ENCODE measurements at regions not wholly inside any gene's neighbourhood (a gene's known extent, or its start where the extent isn't known, plus 50 kb on each side); places are given as distances from the start of the nearest gene placed in this dataset.
A peak's percentile ranks its signal among the peaks of the same experiment; 100 is the strongest.

GRCh38 chr1:185645686-185646085 lies 88.5 kb upstream of the HMCN1 start:
- no peak for DNase-seq

GRCh38 chr1:185645162-185645640 lies 89.0 kb upstream of the HMCN1 start:
- no peak for DNase-seq

- DNase-seq, result no peak
These were observed 89.7 kb upstream of the HMCN1 start for GRCh38 chr1:185644531-185644930.

GRCh38 chr1:185636848-185637247 lies 97.3 kb upstream of the HMCN1 start:
- DNase-seq, result no peak

- DNase-seq, result no peak
These were observed 99.5 kb upstream of the HMCN1 start for GRCh38 chr1:185634704-185635103.

- DNase-seq, result no peak
These were observed 101.3 kb upstream of the HMCN1 start for GRCh38 chr1:185632659-185633423.

GRCh38 chr1:185631843-185632242 lies 102.3 kb upstream of the HMCN1 start:
- DNase-seq, result no peak

- DNase-seq, result no peak
These were observed 106.3 kb upstream of the HMCN1 start for GRCh38 chr1:185627761-185628501.

- DNase-seq, result no peak
These were observed 107.0 kb upstream of the HMCN1 start for GRCh38 chr1:185627171-185627570.

- DNase-seq, result no peak
These were observed 107.8 kb upstream of the HMCN1 start for GRCh38 chr1:185626344-185626743.

- no peak for DNase-seq
These were observed 123.2 kb upstream of the HMCN1 start for GRCh38 chr1:185610954-185611353.

- DNase-seq, result no peak
These were observed 126.0 kb upstream of the HMCN1 start for GRCh38 chr1:185608177-185608576.

GRCh38 chr1:185603158-185603557 lies 131.0 kb upstream of the HMCN1 start:
- no peak for DNase-seq

GRCh38 chr1:185601189-185601588 lies 133.0 kb upstream of the HMCN1 start:
- no peak for DNase-seq

GRCh38 chr1:185600641-185601040 lies 133.6 kb upstream of the HMCN1 start:
- DNase-seq, result no peak

- no peak for DNase-seq
These were observed 135.9 kb upstream of the HMCN1 start for GRCh38 chr1:185598332-185598731.

- peak; percentile 53 for DNase-seq
These were observed 138.1 kb upstream of the HMCN1 start for GRCh38 chr1:185595835-185596667.

- DNase-seq, result no peak
These were observed 139.3 kb upstream of the HMCN1 start for GRCh38 chr1:185594786-185595410.

GRCh38 chr1:185593271-185593670 lies 140.9 kb upstream of the HMCN1 start:
- DNase-seq, result no peak

- no peak for DNase-seq
These were observed 148.4 kb upstream of the HMCN1 start for GRCh38 chr1:185585770-185586169.

GRCh38 chr1:185581961-185582725 lies 152.0 kb upstream of the HMCN1 start:
- no peak for DNase-seq
